Heart right ventricle (tissue), 16 donors: ENCODE measurements at regions not wholly inside any gene's neighbourhood (a gene's known extent, or its start where the extent isn't known, plus 50 kb on each side); places are given as distances from the start of the nearest gene placed in this dataset.
"Not testable (repeated sequence)": the region's sequence is repeated elsewhere in the genome, so short reads cannot be mapped to it uniquely, and the experiment has no call there.

Experiments
- ATAC-seq, 8 donors: fragments of 200-7000 bp; cut with Tn5 transposase; one replicate each; pipeline ENCODE4 v1.9.1; 2020; ENCODE audit warnings: mild to moderate bottlenecking in 8 of 8, moderate library complexity in 8 of 8, moderate number of reproducible peaks in 1 of 8
- DNase-seq, 2 donors: peaks; one replicate each; pipeline ENCODE4 v3.0.0-alpha.2; 2020
- H3K27ac ChIP-seq, 10 donors: fragments of 200-600 bp; sonication (generic) in 2 of 10; one replicate each; pipeline versions ENCODE4 v1.5.0 to v1.8.0; 2020 to 2022; ENCODE audit warnings: mild to moderate bottlenecking in 3 of 10
- H3K27me3 ChIP-seq, 7 donors: fragments of 200-600 bp; one replicate each; pipeline ENCODE4 v1.8.0; 2021 to 2022; ENCODE audit warnings: mild to moderate bottlenecking in 2 of 7
- H3K36me3 ChIP-seq, 9 donors: fragments of 200-600 bp; sonication (generic) in 1 of 9; one replicate each; pipeline versions ENCODE4 v1.5.0 to v1.8.0; 2020 to 2022; ENCODE audit warnings: mild to moderate bottlenecking in 2 of 9
- H3K4me1 ChIP-seq, 9 donors: fragments of 200-600 bp; sonication (generic) in 1 of 9; one replicate each; pipeline versions ENCODE4 v1.5.0 to v1.8.0; 2020 to 2022; ENCODE audit warnings: mild to moderate bottlenecking in 4 of 9
- H3K4me3 ChIP-seq, 10 donors: fragments of 200-600 bp; sonication (generic) in 2 of 10; one replicate each; pipeline versions ENCODE4 v1.5.0 to v1.8.0; 2020 to 2022; ENCODE audit warnings: mild to moderate bottlenecking in 7 of 10, moderate library complexity in 2 of 10
- H3K9me3 ChIP-seq, 11 donors: fragments of 200-600 bp in 10 of 11; sonication (generic) in 2 of 11; one replicate each; pipeline versions ENCODE4 v1.5.0 to v1.8.0; 2013 to 2022; ENCODE audit warnings: mild to moderate bottlenecking in 2 of 11, control low read depth in 1 of 11, moderate library complexity in 1 of 11
- WGBS, 2 donors: extraction: QIAGEN DNeasy Blood & Tissue Kit; methylation state at CpG; one replicate each; pipeline ENCODE4 v1.1.7; 2013; ENCODE audit warnings: inconsistent platforms in 1 of 2; 5-methylcytosine and 5-hydroxymethylcytosine counted together
- intact Hi-C, 10 donors: fragments of 100-400 bp; cut with DNase I; formaldehyde crosslinking; loops; one replicate each; pipeline versions ENCODE4 v1.11.1 to v1.14.2; 2022
- TF ChIP-seq, protein P1 (sequence below), 9 donors: fragments of 200-600 bp; sonication (generic) in 2 of 9; IDR thresholded peaks; one replicate each; pipeline versions ENCODE4 v1.5.0 to v1.8.0; 2021 to 2022; ENCODE audit warnings: antibody characterized with exemption in 9 of 9, mild to moderate bottlenecking in 5 of 9, moderate library complexity in 1 of 9
- donor health status: Arrhythmogenic right ventricular cardiomyopathy.
- donor health status: ischemic (EF 13 %, LVEDD 7.1; RV severe dilation, severe dysfunction).
- donor health status: healthy with polysubstance abuse.
- donor health status: DM: no; HTN: yes; CAD: no.
- donor health status: DM: no; HTN: no; CAD: no.
- donor health status: ischemic (EF 25% LVEDD 6.9; RV normal size, moderate dysfunction).
- donor health status: ischemic (EF 25% LVEDD 5.7; RV mildly dilated, moderate dysfunction).
- donor health status: healthy.
- donor health status: DM: yes; HTN: yes; CAD: no.
- donor health status: Ischemic cardiomyopathy.
- donor health status: ischemic (EF 35%, LVEDD 5.7; RV mildly dilated, moderate dysfunction).
- donor health status: nonischemic (EF 11% LVEDD 7.7; RV severe dilation, severe dysfunction).
- donor health status: DM: yes; HTN: yes; CAD: no.
- donor health status: PGD.
- donor health status: ischemic (EF 29% LVEDD 5.4; RV normal size, mild dysfunction).
- donor health status: nonischemic (EF 23%, LVEDD 6.1; RV moderate dilation, normal function).

DNA sequence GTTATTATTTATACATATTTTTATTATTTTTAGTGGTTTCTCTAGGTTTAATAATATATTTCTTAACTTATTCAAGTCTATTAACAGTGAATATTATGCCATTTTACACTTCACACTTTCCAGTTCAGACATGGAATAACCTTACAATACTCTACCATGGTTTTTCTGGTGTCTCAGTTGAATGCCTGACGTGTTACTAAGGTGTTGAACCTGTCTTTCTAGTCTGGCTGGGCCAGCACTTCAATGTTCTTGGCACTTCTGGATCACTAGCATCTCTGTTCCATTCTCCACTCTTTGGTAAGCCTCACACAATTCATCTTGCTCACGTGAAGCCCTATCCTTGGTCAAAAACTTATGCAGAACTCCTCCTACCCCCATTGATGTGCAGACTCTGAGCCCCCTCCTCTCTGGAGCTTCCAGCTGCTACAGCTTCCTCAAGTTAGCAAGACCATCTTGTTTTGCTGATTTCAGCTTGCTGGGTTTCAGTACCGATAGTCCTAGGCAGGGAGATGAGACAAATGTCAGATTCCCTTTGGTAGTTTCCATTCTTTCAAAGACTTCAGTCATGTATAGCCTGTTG, 243.1 kb downstream of the FBXO4 start:
- no peak for ATAC-seq
- no peaks in the 10 kb centered on the region for H3K27me3 ChIP-seq
- WGBS, 2 donors, result 36 to 47% methylated on average over 3 of the region's 3 CpGs

DNA sequence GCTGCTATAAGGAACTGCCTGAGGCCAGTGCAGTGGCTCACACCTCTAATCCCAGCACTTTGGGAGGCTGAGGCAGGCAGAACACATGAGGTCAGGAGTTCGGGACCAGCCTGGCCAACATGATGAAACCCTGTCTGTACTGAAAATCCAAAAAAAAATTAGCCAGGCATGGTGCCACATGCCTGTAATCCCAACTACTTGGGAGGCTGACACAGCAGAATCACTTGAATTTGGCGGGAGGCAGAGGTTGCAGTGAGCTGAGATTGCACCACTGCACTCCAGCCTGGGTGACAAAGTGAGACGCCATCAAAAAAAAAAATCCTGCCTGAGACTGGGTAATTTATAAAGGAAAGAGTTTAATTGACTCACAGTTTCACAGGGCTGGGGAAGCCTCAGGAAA, 247.1 kb upstream of the GHR start:
- H3K27ac ChIP-seq, ATAC-seq, DNase-seq, H3K4me3 ChIP-seq, H3K4me1 ChIP-seq, intact Hi-C loops, H3K27me3 ChIP-seq, H3K36me3 ChIP-seq: not testable (repeated sequence)
- H3K9me3 ChIP-seq, result peaks cover 0 to 10% (median 0%) of the 10 kb centered on the region in 11 donors
- 71 to 80% methylated on average over 3 of the region's 3 CpGs for WGBS, 2 donors

More for the DNA sequence above, 243.1 kb downstream of the FBXO4 start:
- Histone ChIP-seq H3K4me3 (no peak overlapping the region), H3K36me3 (no peaks in the 10 kb centered on the region), H3K9me3 (no peaks in the 10 kb centered on the region), H3K4me1 (no peaks in the 10 kb centered on the region), H3K27ac (no peak overlapping the region)
- intact Hi-C loops, result no loop called here
- TF ChIP-seq, protein P1, sequence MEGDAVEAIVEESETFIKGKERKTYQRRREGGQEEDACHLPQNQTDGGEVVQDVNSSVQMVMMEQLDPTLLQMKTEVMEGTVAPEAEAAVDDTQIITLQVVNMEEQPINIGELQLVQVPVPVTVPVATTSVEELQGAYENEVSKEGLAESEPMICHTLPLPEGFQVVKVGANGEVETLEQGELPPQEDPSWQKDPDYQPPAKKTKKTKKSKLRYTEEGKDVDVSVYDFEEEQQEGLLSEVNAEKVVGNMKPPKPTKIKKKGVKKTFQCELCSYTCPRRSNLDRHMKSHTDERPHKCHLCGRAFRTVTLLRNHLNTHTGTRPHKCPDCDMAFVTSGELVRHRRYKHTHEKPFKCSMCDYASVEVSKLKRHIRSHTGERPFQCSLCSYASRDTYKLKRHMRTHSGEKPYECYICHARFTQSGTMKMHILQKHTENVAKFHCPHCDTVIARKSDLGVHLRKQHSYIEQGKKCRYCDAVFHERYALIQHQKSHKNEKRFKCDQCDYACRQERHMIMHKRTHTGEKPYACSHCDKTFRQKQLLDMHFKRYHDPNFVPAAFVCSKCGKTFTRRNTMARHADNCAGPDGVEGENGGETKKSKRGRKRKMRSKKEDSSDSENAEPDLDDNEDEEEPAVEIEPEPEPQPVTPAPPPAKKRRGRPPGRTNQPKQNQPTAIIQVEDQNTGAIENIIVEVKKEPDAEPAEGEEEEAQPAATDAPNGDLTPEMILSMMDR (IDR thresholded peaks at IDR 0.05), result no peak
- DNase-seq, result no peak

DNA sequence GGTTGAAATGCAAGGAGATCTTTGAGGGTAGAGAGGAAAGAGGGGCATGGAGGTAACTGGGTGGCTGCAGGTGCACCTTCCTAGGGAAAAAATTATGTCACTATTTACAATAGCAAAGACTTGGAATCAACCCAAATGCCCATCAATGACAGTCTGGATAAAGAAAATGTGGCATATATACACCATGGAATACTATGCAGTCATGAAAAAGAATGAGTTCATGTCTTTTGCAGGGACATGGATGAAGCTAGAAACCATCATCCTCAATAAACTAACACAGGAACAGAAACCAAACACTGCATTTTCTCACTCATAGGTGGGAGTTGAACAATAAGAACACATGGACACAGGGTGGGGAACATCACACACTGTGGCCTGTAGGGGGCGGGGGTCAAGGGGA, 243.4 kb upstream of the GHR start:
- H3K27ac ChIP-seq, DNase-seq, H3K36me3 ChIP-seq, H3K27me3 ChIP-seq, H3K4me1 ChIP-seq, intact Hi-C loops, ATAC-seq, H3K4me3 ChIP-seq: not testable (repeated sequence)
- 0 to 21% methylated on average over 1 of the region's 1 CpG for WGBS, 2 donors
- peaks cover 0 to 10% (median 0%) of the 10 kb centered on the region in 11 donors for H3K9me3 ChIP-seq

DNA sequence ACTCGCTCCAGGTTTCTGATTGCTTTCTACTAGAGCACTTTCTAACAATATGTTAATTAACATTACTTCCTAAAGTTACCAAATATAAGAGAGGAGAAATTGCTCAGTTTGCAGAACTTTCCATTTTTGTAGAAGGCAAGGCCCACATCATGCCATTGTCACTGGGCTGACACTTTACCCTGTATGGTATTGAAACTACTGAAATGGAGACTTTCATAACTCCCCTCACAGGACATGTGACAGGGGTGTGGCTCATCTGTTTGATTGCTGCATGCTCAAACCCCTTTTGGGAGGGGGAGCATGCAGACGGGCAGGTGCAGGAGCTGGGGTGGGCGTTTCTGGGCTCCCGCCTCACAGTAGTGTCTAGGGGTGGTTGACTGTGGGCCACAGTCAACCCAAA, 206.3 kb upstream of the GHR start:
- Histone ChIP-seq H3K27me3 (no peaks in the 10 kb centered on the region), H3K27ac (no peak overlapping the region), H3K36me3 (no peaks in the 10 kb centered on the region), H3K4me3 (no peak overlapping the region), H3K9me3 (peaks cover 0 to 6% (median 0%) of the 10 kb centered on the region in 11 donors), H3K4me1 (no peaks in the 10 kb centered on the region)
- TF ChIP-seq, protein P1 (IDR thresholded peaks at IDR 0.05), result no peak
- WGBS, 2 donors, result 82 to 84% methylated on average over 4 of the region's 4 CpGs
- ATAC-seq (no peak), DNase-seq (no peak)
- intact Hi-C loops, result no loop called here

DNA sequence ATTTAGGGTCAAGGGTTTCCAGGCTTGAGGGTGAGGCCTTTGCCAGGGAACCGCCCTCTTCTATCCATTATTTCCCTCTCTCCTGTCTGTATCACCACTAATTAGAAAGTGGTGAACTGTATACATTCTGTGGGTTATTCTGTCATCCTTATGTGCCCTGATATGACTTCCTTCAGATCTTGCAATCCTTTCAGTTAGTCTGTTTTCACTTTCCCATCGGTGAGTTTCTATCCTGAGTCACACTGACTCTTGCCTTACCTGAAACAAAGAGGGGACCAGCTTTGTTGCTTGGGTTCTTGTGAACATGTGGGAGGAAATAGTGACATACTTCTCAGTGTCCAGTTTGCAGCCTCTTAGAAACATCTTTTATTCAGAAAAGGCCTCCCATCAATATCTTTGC, 205.4 kb upstream of the GHR start:
- Histone ChIP-seq H3K27me3 (no peaks in the 10 kb centered on the region), H3K36me3 (no peaks in the 10 kb centered on the region), H3K9me3 (peaks cover 0 to under 1% (median 0%) of the 10 kb centered on the region in 11 donors), H3K27ac (no peak overlapping the region), H3K4me1 (no peaks in the 10 kb centered on the region), H3K4me3 (no peak overlapping the region)
- intact Hi-C loops, result no loop called here
- ATAC-seq, result no peak
- TF ChIP-seq, protein P1 (IDR thresholded peaks at IDR 0.05), result no peak
- no peak for DNase-seq
- WGBS, 2 donors, result 89 to 92% methylated on average over 2 of the region's 2 CpGs
